SH-SY5Y (cell line): ENCODE measurements at regions not wholly inside any gene's neighbourhood (a gene's known extent, or its start where the extent isn't known, plus 50 kb on each side); places are given as distances from the start of the nearest gene placed in this dataset.

Experiments
- GATA2 ChIP-seq: IDR thresholded peaks from 2 replicates; pipeline ENCODE4 v1.6.1; 2011; ENCODE audit warnings: mild to moderate bottlenecking, low read depth, low read length
- GATA3 ChIP-seq: IDR thresholded peaks from 2 replicates; pipeline ENCODE4 v1.6.1; 2011; ENCODE audit warnings: low read depth, mild to moderate bottlenecking, low read length, moderate library complexity

GRCh38 chr6:113805811-113806495, 51.2 kb upstream of the MARCKS start:
- no peak for TF ChIP-seq GATA2
- no peak for TF ChIP-seq GATA3
